Caco-2 (cell line): ENCODE measurements at regions not wholly inside any gene's neighbourhood (a gene's known extent, or its start where the extent isn't known, plus 50 kb on each side); places are given as distances from the start of the nearest gene placed in this dataset.

Source experiments
- BruUV-seq: library from RNA; stranded (reverse); fragments of 400-500 nt; replicated peaks from 2 replicates; lab custom pipeline; 2021; lab: Mats Ljungman, UMichigan
- CTCF ChIA-PET: fragments of 300-600 bp; sonication (Branson Sonifier 250); formaldehyde crosslinking; loops from one replicate; lab custom pipeline; 2022; ENCODE audit warnings: antibody characterized with exemption; lab: Charles Lee
- POLR2A ChIA-PET: fragments of 300-600 bp; sonication (Branson Sonifier 250); formaldehyde crosslinking; loops from one replicate; lab custom pipeline; 2022; ENCODE audit warnings: antibody characterized with exemption; lab: Charles Lee
- DNase-seq, 2 experiments: peaks; one replicate each; pipeline versions ENCODE4 v3.0.0 to v3.0.0-alpha.2; 2020 to 2022
- H3K27me3 ChIP-seq: replicated peaks from 2 replicates; pipeline ENCODE4 v1.6.0; 2011; ENCODE audit warnings: low read length; ENCODE audit not compliant: control insufficient read depth, insufficient read depth
- H3K36me3 ChIP-seq: 2 replicates; pipeline ENCODE4 v1.5.1; 2011; ENCODE audit warnings: low read length; ENCODE audit not compliant: control insufficient read depth, insufficient read depth
- H3K4me1 ChIP-seq: fragments of 250-450 bp; sonication (Bioruptor Pico); 2 replicates; pipeline ENCODE4 v1.5.1; 2020; ENCODE audit warnings: mild to moderate bottlenecking
- H3K4me3 ChIP-seq: 2 replicates; pipeline ENCODE4 v1.5.1; 2011; ENCODE audit warnings: low read depth, mild to moderate bottlenecking, control low read depth, low read length
- H3K9me3 ChIP-seq: fragments of 250-450 bp; sonication (Bioruptor Pico); 2 replicates; pipeline ENCODE4 v1.5.1; 2020; ENCODE audit warnings: mild to moderate bottlenecking, moderate library complexity
- H3K27ac Mint-ChIP-seq: one replicate; pipeline ENCODE4 v1.8.0; 2022; ENCODE audit warnings: mixed read lengths; ENCODE audit not compliant: unreplicated experiment
- H3K27me3 Mint-ChIP-seq: one replicate; pipeline ENCODE4 v1.8.0; 2022; ENCODE audit warnings: mixed read lengths; ENCODE audit not compliant: insufficient read depth, unreplicated experiment
- H3K36me3 Mint-ChIP-seq: one replicate; pipeline ENCODE4 v1.8.0; 2022; ENCODE audit warnings: mild to moderate bottlenecking, mixed read lengths; ENCODE audit not compliant: insufficient read depth, unreplicated experiment
- H3K4me1 Mint-ChIP-seq: one replicate; pipeline ENCODE4 v1.8.0; 2022; ENCODE audit warnings: low read depth, mixed read lengths; ENCODE audit not compliant: unreplicated experiment
- H3K4me3 Mint-ChIP-seq: one replicate; pipeline ENCODE4 v1.8.0; 2022; ENCODE audit warnings: mild to moderate bottlenecking, moderate library complexity, mixed read lengths; ENCODE audit not compliant: unreplicated experiment
- H3K9me3 Mint-ChIP-seq: one replicate; pipeline ENCODE4 v1.8.0; 2022; ENCODE audit warnings: mixed read lengths; ENCODE audit not compliant: unreplicated experiment
- CTCF ChIP-seq, 2 experiments: fragments of 200-600 bp in 1 of 2; IDR thresholded peaks; 1 replicate in 1 of 2; 2 replicates in 1 of 2; pipeline versions ENCODE4 v1.5.1 to v1.8.0; 2011 to 2022; ENCODE audit warnings: antibody characterized with exemption in 1 of 2, control low read depth in 1 of 2, inconsistent platforms in 1 of 2, low read depth in 1 of 2, low read length in 1 of 2, mild to moderate bottlenecking in 1 of 2, moderate library complexity in 1 of 2; ENCODE audit not compliant: insufficient read depth in 1 of 2, severe bottlenecking in 1 of 2, unreplicated experiment in 1 of 2
- intact Hi-C: fragments of 100-400 bp; cut with micrococcal nuclease; formaldehyde crosslinking; loops from one replicate; pipeline ENCODE4 v1.10.0; 2022; ENCODE audit not compliant: unreplicated experiment

- no peaks in the 10 kb centered on the region for H3K9me3 Mint-ChIP-seq
- H3K4me1 Mint-ChIP-seq: no peaks in the 10 kb centered on the region
- H3K27me3 Mint-ChIP-seq: no peaks in the 10 kb centered on the region
- ChIA-PET CTCF (no interaction called here), POLR2A (no interaction called here)
- no peaks in the 10 kb centered on the region for H3K9me3 ChIP-seq
- H3K4me3 Mint-ChIP-seq: no peak overlapping the region
- H3K4me3 ChIP-seq: no peak overlapping the region
- no peak for TF ChIP-seq CTCF (IDR thresholded peaks at IDR 0.05; ENCODE audit: insufficient read depth in 1 of 2, low read depth in 1 of 2, low read length in 1 of 2, severe bottlenecking in 1 of 2, unreplicated experiment in 1 of 2)
- intact Hi-C loops: no loop called here
- no peak overlapping the region for H3K27ac Mint-ChIP-seq
- H3K27me3 ChIP-seq: no peaks in the 10 kb centered on the region
- BruUV-seq: no TSS peak
- H3K4me1 ChIP-seq: no peaks in the 10 kb centered on the region
- DNase-seq: no peak
- H3K36me3 ChIP-seq: no peaks in the 10 kb centered on the region
- no peaks in the 10 kb centered on the region for H3K36me3 Mint-ChIP-seq
Observed at GRCh38 chr4:138702190-138702824, 313.3 kb upstream of the NOCT start.

DNA sequence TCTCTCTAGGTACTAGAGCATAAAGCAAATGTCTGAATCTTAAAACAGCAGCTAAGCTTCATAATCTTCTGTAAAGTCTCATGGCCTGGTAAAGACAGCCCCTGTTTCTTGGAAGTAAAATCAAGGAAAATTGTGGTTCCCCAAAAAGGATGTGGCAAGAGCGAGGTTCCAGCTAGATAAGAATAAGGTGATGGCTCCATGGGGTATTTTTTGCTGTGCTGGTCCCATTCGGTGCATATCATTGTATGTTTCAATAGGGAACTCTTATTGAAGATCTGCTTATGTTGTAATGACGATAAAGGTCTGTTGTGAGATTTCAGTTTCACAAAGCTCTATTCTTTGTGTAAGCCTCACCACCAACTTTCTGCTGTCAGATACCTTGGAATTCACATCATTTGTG lies 316.9 kb upstream of the NOCT start:
- Histone ChIP-seq H3K4me1 (no peaks in the 10 kb centered on the region), H3K36me3 (no peaks in the 10 kb centered on the region), H3K4me3 (no peak overlapping the region), H3K9me3 (no peaks in the 10 kb centered on the region), H3K27me3 (no peaks in the 10 kb centered on the region)
- Mint-ChIP-seq H3K27ac (no peak overlapping the region), H3K36me3 (no peaks in the 10 kb centered on the region), H3K9me3 (no peaks in the 10 kb centered on the region), H3K4me3 (no peak overlapping the region), H3K4me1 (peaks cover 11% of the 10 kb centered on the region), H3K27me3 (no peaks in the 10 kb centered on the region)
- DNase-seq: no peak
- ChIA-PET CTCF (interaction anchor here (0.6 kb wide), 1 partner anchor 10 kb away, joined by 3 read pairs; no protein-coding TSS in a partner anchor), POLR2A (no interaction called here)
- no peak for TF ChIP-seq CTCF (IDR thresholded peaks at IDR 0.05; ENCODE audit: insufficient read depth in 1 of 2, low read depth in 1 of 2, low read length in 1 of 2, severe bottlenecking in 1 of 2, unreplicated experiment in 1 of 2)
- intact Hi-C loops: no loop called here
- BruUV-seq: no TSS peak

- Mint-ChIP-seq H3K4me3 (no peak overlapping the region), H3K4me1 (peaks cover 18% of the 10 kb centered on the region), H3K36me3 (no peaks in the 10 kb centered on the region), H3K9me3 (no peaks in the 10 kb centered on the region), H3K27ac (no peak overlapping the region), H3K27me3 (no peaks in the 10 kb centered on the region)
- Histone ChIP-seq H3K4me3 (no peak overlapping the region), H3K9me3 (no peaks in the 10 kb centered on the region), H3K4me1 (no peaks in the 10 kb centered on the region), H3K27me3 (no peaks in the 10 kb centered on the region), H3K36me3 (no peaks in the 10 kb centered on the region)
- CTCF ChIA-PET: interaction anchor here (0.6 kb wide), 1 partner anchor 9 kb away, joined by 3 read pairs; no protein-coding TSS in a partner anchor
- intact Hi-C loops: no loop called here
- BruUV-seq: no TSS peak
- DNase-seq: no peak
- no peak for TF ChIP-seq CTCF (IDR thresholded peaks at IDR 0.05; ENCODE audit: insufficient read depth in 1 of 2, low read depth in 1 of 2, low read length in 1 of 2, severe bottlenecking in 1 of 2, unreplicated experiment in 1 of 2)
- POLR2A ChIA-PET: no interaction called here
Observed at GRCh38 chr4:138697851-138698250, 317.7 kb upstream of the NOCT start.
